Pulmonary artery endothelial cell (primary cell): ENCODE measurements at regions not wholly inside any gene's neighbourhood (a gene's known extent, or its start where the extent isn't known, plus 50 kb on each side); places are given as distances from the start of the nearest gene placed in this dataset.

ENCODE experiments used
- DNase-seq: peaks from one replicate; pipeline ENCODE4 v3.0.0-alpha.2; 2011; ENCODE audit warnings: low read depth, low spot score

- DNase-seq, result peak; percentile 83
Observed at GRCh38 chr15:100703032-100703578, 100.7 kb downstream of the ASB7 start.

GRCh38 chr15:100703671-100704070 is 101.3 kb downstream of the ASB7 start:
- no peak for DNase-seq

- DNase-seq, result no peak
Observed at GRCh38 chr15:100704281-100705055, 102.1 kb downstream of the ASB7 start.

GRCh38 chr15:100705065-100705464 is 102.7 kb downstream of the ASB7 start:
- no peak for DNase-seq

GRCh38 chr15:100705841-100706240 is 103.5 kb downstream of the ASB7 start:
- DNase-seq, result no peak

- DNase-seq, result no peak
Observed at GRCh38 chr15:100707229-100707628, 104.8 kb downstream of the ASB7 start.

GRCh38 chr15:100708916-100709315 is 106.5 kb downstream of the ASB7 start:
- DNase-seq, result no peak

GRCh38 chr15:100710222-100710621 is 107.8 kb downstream of the ASB7 start:
- no peak for DNase-seq

GRCh38 chr15:100710744-100711515 is 108.5 kb downstream of the ASB7 start:
- DNase-seq, result no peak

GRCh38 chr15:100711516-100712021 is 109.2 kb downstream of the ASB7 start:
- DNase-seq, result no peak

- no peak for DNase-seq
Observed at GRCh38 chr15:100712226-100712625, 109.8 kb downstream of the ASB7 start.

- peak; percentile 83 for DNase-seq
Observed at GRCh38 chr15:100713163-100713867, 110.9 kb downstream of the ASB7 start.

- no peak for DNase-seq
Observed at GRCh38 chr15:100714034-100714748, 111.8 kb downstream of the ASB7 start.

- no peak for DNase-seq
Observed at GRCh38 chr15:100714749-100715342, 112.5 kb downstream of the ASB7 start.

GRCh38 chr15:100715571-100716455 is 113.4 kb downstream of the ASB7 start:
- no peak for DNase-seq

- DNase-seq, result no peak
Observed at GRCh38 chr15:100716456-100717085, 114.2 kb downstream of the ASB7 start.

GRCh38 chr15:100717596-100717995 is 115.2 kb downstream of the ASB7 start:
- no peak for DNase-seq

- DNase-seq, result no peak
Observed at GRCh38 chr15:100718075-100718980, 115.9 kb downstream of the ASB7 start.
